Superior temporal gyrus (tissue), 1 donor: ENCODE measurements at regions not wholly inside any gene's neighbourhood (a gene's known extent, or its start where the extent isn't known, plus 50 kb on each side); places are given as distances from the start of the nearest gene placed in this dataset.

Source experiments
- DNase-seq: peaks from one replicate; pipeline ENCODE4 v3.0.0-alpha.2; 2016; ENCODE audit errors: extremely low spot score

DNA sequence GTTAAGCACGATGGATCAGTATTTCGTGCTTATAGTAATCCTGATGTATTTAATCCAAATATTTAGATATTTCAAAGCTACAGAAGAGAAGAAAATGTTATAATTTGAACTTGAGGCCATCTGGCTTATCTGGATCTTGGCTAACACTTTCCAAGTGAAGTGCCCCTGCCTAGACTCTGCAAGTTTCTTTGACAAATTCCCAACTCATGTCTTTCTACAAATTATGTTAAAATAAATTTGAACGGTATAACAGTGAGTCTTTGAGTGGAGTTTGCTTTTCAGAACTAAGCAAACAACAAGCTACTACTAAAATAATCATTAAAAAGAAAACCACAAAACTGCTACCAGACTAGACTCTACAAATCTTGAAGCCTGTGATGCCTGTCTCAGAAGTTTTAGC lies 374.4 kb upstream of the PRICKLE1 start:
- DNase-seq, result no peak

GRCh38 chr12:42962384-42962783 lies 372.8 kb upstream of the PRICKLE1 start:
- DNase-seq, result no peak

DNA sequence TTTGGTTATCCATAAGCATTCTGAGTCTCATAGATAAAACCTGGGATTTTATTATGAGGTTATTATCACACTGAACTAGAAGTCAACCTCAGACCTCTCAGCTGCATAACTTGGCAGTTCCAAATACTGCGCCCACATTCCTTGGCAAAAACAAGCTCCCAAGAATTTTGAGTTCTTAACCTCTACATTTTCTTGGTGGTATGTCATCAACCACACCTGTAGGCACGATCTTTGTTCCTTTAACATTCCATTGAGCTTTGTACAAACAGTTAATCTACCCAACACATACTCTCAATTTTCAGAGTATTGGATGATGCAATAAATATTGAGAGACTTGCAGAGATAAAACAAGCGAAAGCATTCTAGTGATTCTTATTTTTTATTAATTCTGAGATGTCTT lies 371.8 kb upstream of the PRICKLE1 start:
- no peak for DNase-seq

DNA sequence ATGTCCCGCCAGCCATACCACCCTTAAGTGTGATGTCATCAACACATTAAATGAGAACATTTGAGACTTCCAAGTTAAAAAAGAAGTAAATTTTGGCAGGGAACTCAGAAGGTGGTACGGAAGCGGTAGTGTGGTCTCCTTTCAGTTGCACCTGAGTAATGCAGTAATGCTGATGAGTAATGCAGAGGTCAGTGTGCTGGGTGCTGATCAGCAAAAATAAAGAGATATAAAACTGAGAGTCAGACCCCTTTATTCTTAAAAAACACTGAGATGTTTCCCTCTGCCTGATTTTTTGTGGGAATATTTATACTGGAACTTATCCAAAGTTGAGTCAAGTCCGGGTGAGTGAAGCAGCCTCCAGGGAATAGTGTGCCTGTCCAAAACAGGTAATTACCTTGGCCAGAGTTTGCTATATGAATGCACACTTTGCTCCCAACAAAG lies 370.6 kb upstream of the PRICKLE1 start:
- no peak for DNase-seq

- DNase-seq, result no peak
Measured at GRCh38 chr12:42958291-42958674, 368.7 kb upstream of the PRICKLE1 start.

DNA sequence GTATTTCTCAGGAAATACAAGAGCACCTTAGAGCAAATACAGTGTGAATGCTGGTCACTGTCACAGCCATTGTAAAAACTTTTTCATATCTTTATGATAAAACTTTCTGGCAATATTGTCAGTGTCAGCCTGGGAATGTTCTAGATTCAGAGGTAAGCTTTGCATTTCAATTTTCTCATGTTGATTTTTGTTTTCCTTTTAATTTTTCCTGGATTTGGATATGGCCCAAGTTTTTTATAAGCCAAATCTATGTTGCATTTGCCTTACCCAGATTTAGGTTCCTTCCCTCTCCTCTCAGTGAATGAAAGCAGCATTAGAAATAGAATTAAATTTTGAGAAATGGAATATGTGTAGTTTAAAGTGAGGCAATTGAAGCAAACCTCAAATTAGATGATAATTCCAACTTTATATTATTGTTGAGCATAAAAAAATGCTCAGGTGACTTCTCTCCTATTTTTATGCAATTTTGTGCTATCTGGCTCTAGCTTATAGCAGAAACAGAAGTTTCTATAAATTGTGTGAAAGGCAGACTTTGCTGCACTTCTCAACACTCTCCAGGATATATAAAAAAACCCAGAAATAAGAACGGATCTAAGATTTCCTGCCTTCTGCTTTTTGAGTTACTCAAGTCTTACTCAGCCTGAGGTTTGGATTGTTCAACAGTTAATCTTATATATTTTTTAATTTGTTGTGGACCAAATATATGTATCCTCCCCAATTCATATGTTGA lies 368.2 kb upstream of the PRICKLE1 start:
- DNase-seq, result no peak

GRCh38 chr12:42957136-42957535 lies 367.6 kb upstream of the PRICKLE1 start:
- DNase-seq, result peak; percentile 66

DNA sequence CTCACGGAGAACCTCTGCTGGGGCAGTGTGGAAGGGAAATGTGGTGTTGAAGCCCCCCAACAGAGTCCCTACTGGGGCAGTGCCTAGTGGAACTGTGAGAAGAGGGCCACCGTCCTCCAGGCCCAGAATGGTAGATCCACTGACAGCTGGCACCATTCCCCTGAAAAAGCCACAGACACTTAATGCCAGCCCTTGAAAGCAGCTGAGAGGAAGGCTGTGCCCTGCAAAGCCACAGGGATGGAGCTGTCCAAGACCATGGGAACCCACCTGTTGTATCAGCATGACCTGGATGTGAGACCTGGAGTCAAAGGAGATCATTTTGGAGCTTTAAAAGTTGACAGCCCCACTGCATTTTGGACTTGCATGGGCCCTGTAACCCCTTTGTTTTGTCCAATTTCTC lies 363.5 kb upstream of the PRICKLE1 start:
- DNase-seq, result no peak

- DNase-seq, result peak; percentile 39
Measured at GRCh38 chr12:42946871-42947381, 357.4 kb upstream of the PRICKLE1 start.

- DNase-seq, result no peak
Measured at GRCh38 chr12:42945927-42946326, 356.4 kb upstream of the PRICKLE1 start.

GRCh38 chr12:42944516-42944915 lies 355.0 kb upstream of the PRICKLE1 start:
- no peak for DNase-seq

DNA sequence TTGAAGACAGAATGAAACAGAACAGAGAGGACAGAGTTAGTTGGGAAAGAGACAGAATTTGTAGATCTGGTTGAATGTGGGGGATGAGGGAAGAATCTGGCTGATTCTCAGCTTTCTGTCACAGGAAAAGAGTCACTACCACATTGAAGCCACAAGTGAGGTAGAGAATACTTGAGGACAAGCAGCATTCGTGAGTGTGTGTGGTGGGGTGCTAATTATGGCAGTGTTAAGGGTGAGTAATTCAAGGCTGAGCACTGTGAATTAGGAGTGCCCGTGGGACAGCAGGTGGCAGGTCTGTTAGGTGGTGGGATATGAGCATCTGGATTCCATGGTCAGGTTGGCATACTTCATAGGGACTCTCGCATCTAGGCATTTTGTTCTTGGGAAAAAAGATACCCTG lies 347.4 kb upstream of the PRICKLE1 start:
- no peak for DNase-seq

GRCh38 chr12:42936260-42936659 lies 346.7 kb upstream of the PRICKLE1 start:
- no peak for DNase-seq

DNA sequence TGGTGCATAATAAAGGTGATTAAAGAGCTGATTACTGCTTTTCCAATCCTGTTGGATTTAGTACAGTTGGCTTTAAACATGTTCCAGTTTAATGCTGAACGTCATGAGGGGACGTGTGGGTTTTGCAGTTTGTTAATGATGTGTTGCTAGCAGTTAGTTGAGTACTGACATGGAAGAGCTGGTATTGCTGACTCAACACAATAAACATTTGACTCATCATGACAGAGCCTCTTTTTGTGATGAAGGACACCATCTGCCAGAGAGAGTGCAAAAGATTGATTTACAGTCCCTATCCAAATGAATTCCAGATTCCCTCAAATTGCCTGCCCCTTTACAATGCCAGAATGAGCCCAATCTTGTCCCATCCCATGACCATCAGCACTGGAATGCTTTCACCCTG lies 346.2 kb upstream of the PRICKLE1 start:
- no peak for DNase-seq

DNA sequence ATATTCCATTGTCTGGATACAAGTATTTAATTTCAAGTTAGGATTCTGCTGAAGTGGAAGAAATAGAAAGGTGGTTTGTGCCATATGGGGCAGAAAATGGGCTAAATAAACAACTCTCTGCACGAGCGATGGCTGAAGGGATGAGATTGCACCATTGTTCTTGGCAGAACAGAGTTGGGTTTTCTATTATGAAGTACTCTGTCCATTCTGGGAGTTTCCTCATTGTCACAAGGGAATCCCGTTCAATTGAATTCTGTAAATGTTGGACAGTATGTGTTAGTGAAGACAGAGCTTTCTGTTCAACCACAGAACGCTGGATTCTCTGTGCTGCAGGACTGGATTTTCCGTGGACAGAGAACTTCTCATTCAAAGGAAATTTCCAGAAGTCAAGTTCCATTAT lies 345.5 kb upstream of the PRICKLE1 start:
- no peak for DNase-seq

DNA sequence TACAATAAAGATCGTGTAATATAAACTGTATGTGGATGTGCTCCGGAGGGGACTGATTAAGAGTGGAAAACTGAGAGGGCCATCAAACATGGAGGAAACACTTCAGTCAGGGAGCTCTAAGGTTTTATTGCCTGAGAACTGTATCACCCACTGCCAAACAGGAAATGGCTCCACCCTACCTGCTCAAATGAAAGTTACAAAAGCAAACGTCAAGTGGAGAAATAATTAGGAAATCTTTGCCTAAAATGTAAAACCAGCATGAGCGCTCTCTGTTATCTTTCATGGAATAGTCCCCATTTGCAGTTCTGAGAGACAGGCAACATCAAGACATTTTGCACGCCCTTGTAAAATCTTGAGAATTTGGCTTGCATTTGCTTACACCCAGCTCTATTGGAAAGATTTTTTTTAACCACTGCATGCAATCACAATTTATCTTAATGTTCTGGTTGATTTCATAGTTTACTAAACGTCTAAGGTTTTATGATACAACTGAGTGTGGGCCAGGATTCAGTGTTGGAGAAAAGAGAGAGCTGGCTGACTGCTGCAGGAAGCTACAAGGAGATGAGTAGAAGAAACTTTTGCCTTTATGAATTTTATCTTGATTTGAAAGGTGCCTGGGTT lies 344.0 kb upstream of the PRICKLE1 start:
- no peak for DNase-seq

GRCh38 chr12:42932936-42933335 lies 343.4 kb upstream of the PRICKLE1 start:
- no peak for DNase-seq

- DNase-seq, result no peak
Measured at GRCh38 chr12:42926232-42926631, 336.7 kb upstream of the PRICKLE1 start.

- no peak for DNase-seq
Measured at GRCh38 chr12:42924482-42924881, 334.9 kb upstream of the PRICKLE1 start.

- DNase-seq, result no peak
Measured at GRCh38 chr12:42923583-42923982, 334.0 kb upstream of the PRICKLE1 start.

GRCh38 chr12:42923156-42923555 lies 333.6 kb upstream of the PRICKLE1 start:
- no peak for DNase-seq

GRCh38 chr12:42922505-42922850 lies 332.9 kb upstream of the PRICKLE1 start:
- DNase-seq, result no peak

DNA sequence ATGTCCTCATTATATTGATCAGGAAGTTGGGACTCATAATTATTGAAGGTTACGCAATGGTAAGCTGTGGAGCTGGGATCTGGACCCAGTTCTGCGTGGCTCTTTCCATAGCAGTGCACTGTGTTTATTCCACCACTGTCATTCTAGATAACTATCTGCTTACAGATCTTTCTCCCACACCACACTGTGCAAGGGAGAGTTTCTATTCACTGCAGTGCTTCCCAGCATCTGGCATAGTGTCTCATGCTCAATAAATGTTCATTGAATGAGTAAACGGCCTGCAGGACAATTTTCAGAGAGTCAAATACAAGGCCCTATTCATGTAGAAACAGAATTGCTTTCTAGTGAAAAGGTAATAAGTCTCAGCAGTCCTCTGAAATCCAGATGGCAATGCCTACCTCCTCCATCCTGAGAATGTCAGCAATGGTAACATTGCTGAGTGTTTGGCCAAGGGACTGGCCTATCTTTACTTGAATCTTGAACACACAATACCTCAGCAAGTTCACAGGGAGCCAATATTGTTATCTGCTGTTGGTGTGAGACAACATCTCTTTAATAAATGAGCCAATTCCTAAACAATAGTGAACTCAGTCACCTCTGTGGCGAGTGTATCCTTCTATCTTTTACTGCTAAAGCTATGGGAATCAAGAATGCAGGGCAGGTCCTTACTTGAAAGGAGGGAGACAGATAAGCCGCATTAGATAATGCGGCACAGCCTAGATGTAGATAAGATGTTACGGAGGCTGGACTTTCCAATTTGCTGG lies 332.4 kb upstream of the PRICKLE1 start:
- DNase-seq, result no peak
